A673 (cell line): ENCODE measurements at regions not wholly inside any gene's neighbourhood (a gene's known extent, or its start where the extent isn't known, plus 50 kb on each side); places are given as distances from the start of the nearest gene placed in this dataset.

Experiments
- EZH2 ChIP-seq: fragments of 200-600 bp; sonication (generic); IDR thresholded peaks from 2 replicates; pipeline ENCODE4 v1.6.1; 2017; ENCODE audit warnings: borderline replicate concordance, low read depth, mild to moderate bottlenecking, mixed read lengths, antibody characterized with exemption, low read length; ENCODE audit not compliant: poor library complexity, severe bottlenecking
- TF ChIP-seq, protein P1 (sequence below): fragments of 300-800, 200-600 bp; sonication (generic); conservative IDR thresholded peaks from 2 replicates; pipeline ENCODE4 v1.5.1; 2017; ENCODE audit warnings: low read depth, mild to moderate bottlenecking, antibody characterized with exemption, low read length, moderate library complexity, mixed read lengths

DNA sequence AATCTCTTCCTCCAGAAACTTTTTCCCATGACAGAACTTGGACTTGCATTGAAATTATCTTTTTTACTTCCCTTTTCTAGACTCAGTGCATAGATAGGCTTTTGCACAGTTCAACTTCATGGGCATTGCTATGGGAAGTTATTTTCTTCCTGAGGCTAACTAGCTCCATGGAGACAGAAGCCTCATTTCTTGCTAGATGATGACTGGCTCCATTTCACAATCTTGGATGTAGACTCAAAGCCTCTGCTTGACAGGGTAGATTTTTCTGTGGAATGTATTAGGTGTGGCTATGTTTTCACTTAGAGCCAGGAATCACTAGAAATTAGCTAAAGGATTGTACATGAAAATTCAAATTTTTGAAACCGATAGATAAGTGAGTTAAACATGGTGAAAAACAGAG, 884.1 kb upstream of the MGAT4C start:
- TF ChIP-seq, protein P1, sequence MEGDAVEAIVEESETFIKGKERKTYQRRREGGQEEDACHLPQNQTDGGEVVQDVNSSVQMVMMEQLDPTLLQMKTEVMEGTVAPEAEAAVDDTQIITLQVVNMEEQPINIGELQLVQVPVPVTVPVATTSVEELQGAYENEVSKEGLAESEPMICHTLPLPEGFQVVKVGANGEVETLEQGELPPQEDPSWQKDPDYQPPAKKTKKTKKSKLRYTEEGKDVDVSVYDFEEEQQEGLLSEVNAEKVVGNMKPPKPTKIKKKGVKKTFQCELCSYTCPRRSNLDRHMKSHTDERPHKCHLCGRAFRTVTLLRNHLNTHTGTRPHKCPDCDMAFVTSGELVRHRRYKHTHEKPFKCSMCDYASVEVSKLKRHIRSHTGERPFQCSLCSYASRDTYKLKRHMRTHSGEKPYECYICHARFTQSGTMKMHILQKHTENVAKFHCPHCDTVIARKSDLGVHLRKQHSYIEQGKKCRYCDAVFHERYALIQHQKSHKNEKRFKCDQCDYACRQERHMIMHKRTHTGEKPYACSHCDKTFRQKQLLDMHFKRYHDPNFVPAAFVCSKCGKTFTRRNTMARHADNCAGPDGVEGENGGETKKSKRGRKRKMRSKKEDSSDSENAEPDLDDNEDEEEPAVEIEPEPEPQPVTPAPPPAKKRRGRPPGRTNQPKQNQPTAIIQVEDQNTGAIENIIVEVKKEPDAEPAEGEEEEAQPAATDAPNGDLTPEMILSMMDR = no peak
- no peak for TF ChIP-seq EZH2
